Stomach (tissue), 4 donors: ENCODE measurements at regions not wholly inside any gene's neighbourhood (a gene's known extent, or its start where the extent isn't known, plus 50 kb on each side); places are given as distances from the start of the nearest gene placed in this dataset.

Source experiments
- EP300 ChIP-seq: sonication (generic); formaldehyde crosslinking; IDR thresholded peaks from one replicate; pipeline ENCODE4 v1.6.1; 2017; ENCODE audit warnings: antibody characterized with exemption
- POLR2A ChIP-seq, 4 donors: fragments of 450-650 bp; IDR thresholded peaks; one replicate each; pipeline ENCODE4 v1.6.1; 2016; ENCODE audit warnings: antibody characterized with exemption in 4 of 4, control low read depth in 2 of 4, mild to moderate bottlenecking in 1 of 4, moderate library complexity in 1 of 4
- POLR2AphosphoS5 ChIP-seq, 3 donors: sonication (generic); formaldehyde crosslinking; IDR thresholded peaks; one replicate each; pipeline ENCODE4 v1.6.1; 2016; ENCODE audit warnings: antibody characterized with exemption in 3 of 3
- TF ChIP-seq, protein P1 (sequence below), 7 experiments: fragments of 450-650 bp in 4 of 7; fragments of 200-600 bp in 3 of 7; sonication (generic) in 3 of 7; IDR thresholded peaks; one replicate each; pipeline ENCODE4 v1.5.1; 2016 to 2019; ENCODE audit warnings: antibody characterized with exemption in 7 of 7, control low read depth in 2 of 7, mild to moderate bottlenecking in 1 of 7

DNA sequence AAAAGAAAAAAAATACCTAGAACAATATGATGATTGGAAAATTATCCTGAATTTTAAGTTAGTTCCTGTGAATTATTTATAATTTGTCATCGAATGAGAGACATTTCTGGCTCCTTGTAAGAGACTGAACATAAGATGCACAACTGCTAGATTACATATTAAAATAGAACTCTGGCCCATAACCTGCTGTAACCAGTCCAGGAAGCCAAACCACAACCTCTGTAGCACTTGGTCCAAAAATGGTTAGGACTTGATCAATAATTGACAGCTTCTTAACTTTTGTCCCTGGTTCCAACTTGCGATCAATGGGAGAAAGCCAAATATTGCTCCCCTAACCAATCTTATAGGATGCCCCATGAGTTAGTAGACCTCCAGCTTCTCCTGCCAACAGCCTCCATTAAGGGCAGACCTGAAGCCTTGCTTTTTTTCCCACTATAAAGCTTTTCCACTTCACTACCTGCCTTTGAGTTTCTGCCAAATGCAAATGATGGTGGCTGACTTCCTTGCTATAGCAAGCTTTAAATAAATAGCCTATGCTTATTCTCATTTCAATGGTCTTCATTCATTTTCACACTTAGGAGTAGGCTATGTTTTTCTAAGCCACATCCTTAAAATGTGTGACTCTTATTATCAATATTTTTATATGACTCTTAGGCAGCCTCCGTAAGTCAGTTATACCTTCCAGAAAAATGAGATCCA, 224.0 kb upstream of the ARHGEF26 start:
- TF ChIP-seq POLR2A (IDR thresholded peaks at IDR 0.05): no peak
- TF ChIP-seq, protein P1, sequence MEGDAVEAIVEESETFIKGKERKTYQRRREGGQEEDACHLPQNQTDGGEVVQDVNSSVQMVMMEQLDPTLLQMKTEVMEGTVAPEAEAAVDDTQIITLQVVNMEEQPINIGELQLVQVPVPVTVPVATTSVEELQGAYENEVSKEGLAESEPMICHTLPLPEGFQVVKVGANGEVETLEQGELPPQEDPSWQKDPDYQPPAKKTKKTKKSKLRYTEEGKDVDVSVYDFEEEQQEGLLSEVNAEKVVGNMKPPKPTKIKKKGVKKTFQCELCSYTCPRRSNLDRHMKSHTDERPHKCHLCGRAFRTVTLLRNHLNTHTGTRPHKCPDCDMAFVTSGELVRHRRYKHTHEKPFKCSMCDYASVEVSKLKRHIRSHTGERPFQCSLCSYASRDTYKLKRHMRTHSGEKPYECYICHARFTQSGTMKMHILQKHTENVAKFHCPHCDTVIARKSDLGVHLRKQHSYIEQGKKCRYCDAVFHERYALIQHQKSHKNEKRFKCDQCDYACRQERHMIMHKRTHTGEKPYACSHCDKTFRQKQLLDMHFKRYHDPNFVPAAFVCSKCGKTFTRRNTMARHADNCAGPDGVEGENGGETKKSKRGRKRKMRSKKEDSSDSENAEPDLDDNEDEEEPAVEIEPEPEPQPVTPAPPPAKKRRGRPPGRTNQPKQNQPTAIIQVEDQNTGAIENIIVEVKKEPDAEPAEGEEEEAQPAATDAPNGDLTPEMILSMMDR (IDR thresholded peaks at IDR 0.05): no peak
- no peak for TF ChIP-seq EP300
- no peak for TF ChIP-seq POLR2AphosphoS5 (IDR thresholded peaks at IDR 0.05)
